DOHH2 (cell line): ENCODE measurements at regions not wholly inside any gene's neighbourhood (a gene's known extent, or its start where the extent isn't known, plus 50 kb on each side); places are given as distances from the start of the nearest gene placed in this dataset.

Experiments used
- EZH2phosphoT487 ChIP-seq: fragments of 200-600 bp; sonication (generic); IDR thresholded peaks from 2 replicates; pipeline ENCODE4 v1.6.1; 2017; ENCODE audit warnings: borderline replicate concordance, mild to moderate bottlenecking, antibody characterized with exemption, low read length, moderate library complexity, mixed read lengths
- TF ChIP-seq, protein P1 (sequence below): fragments of 200-600 bp; sonication (generic); IDR thresholded peaks from one replicate; pipeline ENCODE4 v1.5.1; 2014; ENCODE audit warnings: antibody characterized with exemption, mild to moderate bottlenecking, low read depth, low read length; ENCODE audit not compliant: poor library complexity, severe bottlenecking

- TF ChIP-seq, protein P1, sequence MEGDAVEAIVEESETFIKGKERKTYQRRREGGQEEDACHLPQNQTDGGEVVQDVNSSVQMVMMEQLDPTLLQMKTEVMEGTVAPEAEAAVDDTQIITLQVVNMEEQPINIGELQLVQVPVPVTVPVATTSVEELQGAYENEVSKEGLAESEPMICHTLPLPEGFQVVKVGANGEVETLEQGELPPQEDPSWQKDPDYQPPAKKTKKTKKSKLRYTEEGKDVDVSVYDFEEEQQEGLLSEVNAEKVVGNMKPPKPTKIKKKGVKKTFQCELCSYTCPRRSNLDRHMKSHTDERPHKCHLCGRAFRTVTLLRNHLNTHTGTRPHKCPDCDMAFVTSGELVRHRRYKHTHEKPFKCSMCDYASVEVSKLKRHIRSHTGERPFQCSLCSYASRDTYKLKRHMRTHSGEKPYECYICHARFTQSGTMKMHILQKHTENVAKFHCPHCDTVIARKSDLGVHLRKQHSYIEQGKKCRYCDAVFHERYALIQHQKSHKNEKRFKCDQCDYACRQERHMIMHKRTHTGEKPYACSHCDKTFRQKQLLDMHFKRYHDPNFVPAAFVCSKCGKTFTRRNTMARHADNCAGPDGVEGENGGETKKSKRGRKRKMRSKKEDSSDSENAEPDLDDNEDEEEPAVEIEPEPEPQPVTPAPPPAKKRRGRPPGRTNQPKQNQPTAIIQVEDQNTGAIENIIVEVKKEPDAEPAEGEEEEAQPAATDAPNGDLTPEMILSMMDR: no peak
- no peak for TF ChIP-seq EZH2phosphoT487
Observed at GRCh38 chr5:3321923-3322322, 273.7 kb upstream of the IRX1 start.
